Activated CD8-positive, alpha-beta T cell treated with anti-CD3 and anti-CD28 coated beads, Interleukin-2, amount 10 ng/mL, durations not matched to agents 7 days and 5 days (primary cell): ENCODE measurements at regions not wholly inside any gene's neighbourhood (a gene's known extent, or its start where the extent isn't known, plus 50 kb on each side); places are given as distances from the start of the nearest gene placed in this dataset.
A peak's percentile ranks its signal among the peaks of the same experiment; 100 is the strongest.

Experiments
- ATAC-seq: fragments of 150-1000 bp; cut with Tn5 transposase; one replicate; pipeline ENCODE4 v1.10.0; 2021; ENCODE audit warnings: moderate library complexity
- CTCF ChIA-PET: fragments of 350-600 bp; sonication (Branson Sonifier 250); formaldehyde crosslinking; loops from one replicate; lab custom pipeline; 2021; ENCODE audit warnings: antibody characterized with exemption; lab: Charles Lee
- POLR2A ChIA-PET: fragments of 350-600 bp; sonication (Branson Sonifier 250); formaldehyde crosslinking; loops from one replicate; lab custom pipeline; 2021; ENCODE audit warnings: antibody characterized with exemption; lab: Charles Lee
- DNase-seq: peaks from one replicate; pipeline ENCODE4 v3.0.0-alpha.2; 2020
- H3K27ac Mint-ChIP-seq: one replicate; pipeline ENCODE4 v1.8.0; 2021; ENCODE audit warnings: mild to moderate bottlenecking, mixed read lengths
- H3K27me3 Mint-ChIP-seq: one replicate; pipeline ENCODE4 v1.8.0; 2021; ENCODE audit warnings: low read depth, mixed read lengths
- H3K36me3 Mint-ChIP-seq: one replicate; pipeline ENCODE4 v1.8.0; 2021; ENCODE audit warnings: low read depth, mixed read lengths
- H3K4me1 Mint-ChIP-seq: one replicate; pipeline ENCODE4 v1.8.0; 2021; ENCODE audit warnings: low read depth, mixed read lengths
- H3K4me3 Mint-ChIP-seq: one replicate; pipeline ENCODE4 v1.8.0; 2021; ENCODE audit warnings: mild to moderate bottlenecking, mixed read lengths
- H3K9me3 Mint-ChIP-seq: one replicate; pipeline ENCODE4 v1.8.0; 2022; ENCODE audit warnings: mixed read lengths; ENCODE audit not compliant: insufficient read depth

DNA sequence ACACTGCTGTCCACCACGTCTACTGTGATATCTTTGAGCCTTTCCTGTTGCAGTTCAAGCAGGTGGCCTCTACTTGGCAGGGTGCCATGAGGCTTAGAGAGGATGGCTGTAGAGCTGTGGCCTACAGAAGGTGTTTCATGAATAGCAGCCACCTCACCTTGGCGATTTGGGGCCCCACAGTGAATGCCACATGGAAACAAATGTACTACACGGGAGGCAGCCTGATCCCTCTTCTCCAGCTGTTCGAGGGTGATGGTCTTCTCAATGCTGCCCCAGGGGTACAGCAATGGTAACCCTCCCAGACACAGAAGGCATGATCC is 70.7 kb downstream of the FAM43A start:
- no peak overlapping the region for H3K27ac Mint-ChIP-seq
- no peaks in the 10 kb centered on the region for H3K36me3 Mint-ChIP-seq
- CTCF ChIA-PET: no interaction called here
- no peaks in the 10 kb centered on the region for H3K4me1 Mint-ChIP-seq
- DNase-seq (no peak), ATAC-seq (no peak)
- H3K9me3 Mint-ChIP-seq: no peaks in the 10 kb centered on the region
- H3K27me3 Mint-ChIP-seq: peaks cover 5% of the 10 kb centered on the region
- POLR2A ChIA-PET: no interaction called here
- H3K4me3 Mint-ChIP-seq: no peak overlapping the region

DNA sequence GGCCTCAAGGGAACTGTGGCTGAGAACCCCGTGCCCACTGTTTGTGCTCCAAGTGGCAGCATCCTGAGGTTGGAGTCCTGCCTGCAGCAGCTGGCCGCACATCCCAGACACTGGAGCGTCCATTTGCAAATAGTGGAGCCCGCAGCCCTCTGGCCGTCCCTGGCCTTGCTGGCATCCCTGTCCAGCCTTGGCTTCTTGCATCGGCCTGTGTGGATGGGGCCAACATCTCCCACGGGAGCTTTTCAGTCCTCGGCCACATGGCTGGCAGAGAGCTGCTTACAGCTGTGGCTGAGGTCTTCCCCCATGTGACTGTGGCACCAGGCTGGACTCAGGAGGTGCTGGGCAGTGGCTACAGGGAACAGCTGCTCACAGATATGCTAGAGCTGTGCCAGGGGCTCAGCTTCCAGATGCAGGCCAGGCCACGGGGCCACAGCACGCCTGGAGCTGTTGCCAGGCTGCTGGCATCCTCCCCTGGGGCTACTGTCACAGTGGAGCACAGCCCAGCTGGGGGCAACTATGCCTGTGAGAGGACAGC is 71.2 kb downstream of the FAM43A start:
- CTCF ChIA-PET: no interaction called here
- Mint-ChIP-seq H3K27ac (no peak overlapping the region), H3K9me3 (no peaks in the 10 kb centered on the region), H3K27me3 (peaks cover 7% of the 10 kb centered on the region), H3K36me3 (no peaks in the 10 kb centered on the region), H3K4me3 (no peak overlapping the region), H3K4me1 (no peaks in the 10 kb centered on the region)
- DNase-seq (no peak), ATAC-seq (no peak)
- POLR2A ChIA-PET: interaction anchor here (0.9 kb wide), 1 partner anchor 69 kb away, joined by 3 read pairs; no protein-coding TSS in a partner anchor

DNA sequence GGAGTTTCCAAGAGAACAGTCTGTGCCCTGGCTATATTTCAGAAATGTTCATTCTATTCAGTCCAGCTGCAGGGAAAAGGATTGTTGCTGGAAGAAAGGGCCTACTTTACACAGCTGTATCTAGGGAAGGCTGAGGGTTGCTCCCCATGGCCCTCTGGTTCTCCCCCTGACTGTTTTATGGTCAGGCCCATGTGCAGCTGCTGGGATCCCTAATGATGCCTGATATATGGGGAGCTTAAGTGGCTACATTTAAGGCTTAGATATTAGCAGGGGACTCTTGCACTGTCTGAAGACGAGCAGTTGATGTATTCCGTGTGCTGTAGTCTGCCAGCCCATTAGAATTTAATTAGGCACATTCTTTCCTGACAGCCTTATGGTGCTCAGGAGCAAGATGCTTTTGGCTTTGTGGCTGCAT is 72.0 kb downstream of the FAM43A start:
- H3K9me3 Mint-ChIP-seq: no peaks in the 10 kb centered on the region
- peaks cover 11% of the 10 kb centered on the region for H3K27me3 Mint-ChIP-seq
- no peak for DNase-seq
- ATAC-seq: no peak
- no peak overlapping the region for H3K27ac Mint-ChIP-seq
- H3K4me3 Mint-ChIP-seq: no peak overlapping the region
- ChIA-PET POLR2A (interaction anchor here (0.9 kb wide), 1 partner anchor 70 kb away, joined by 3 read pairs; no protein-coding TSS in a partner anchor), CTCF (interaction anchor here (0.8 kb wide), 1 partner anchor 71 kb away, joined by 3 read pairs; no protein-coding TSS in a partner anchor)
- H3K4me1 Mint-ChIP-seq: no peaks in the 10 kb centered on the region
- no peaks in the 10 kb centered on the region for H3K36me3 Mint-ChIP-seq

DNA sequence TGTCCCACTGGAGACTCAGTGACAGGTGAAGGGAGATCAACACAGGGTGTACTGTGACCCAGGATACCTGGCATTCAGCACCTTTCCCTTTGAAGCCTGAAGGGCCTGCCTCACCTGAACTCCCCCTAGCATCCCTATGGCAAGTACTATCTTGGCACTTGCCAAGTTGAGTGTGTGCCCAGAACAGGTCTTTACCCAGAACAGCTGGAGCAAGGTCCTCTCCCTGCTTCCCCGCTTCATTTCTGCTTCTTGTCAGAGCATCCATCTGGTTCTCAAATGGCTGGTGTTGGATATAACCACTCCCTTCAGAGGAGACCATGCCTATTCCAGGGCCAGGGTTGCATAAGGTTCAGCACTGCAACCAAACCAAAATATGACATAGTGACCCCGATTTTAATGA is 73.0 kb downstream of the FAM43A start:
- no peaks in the 10 kb centered on the region for H3K4me1 Mint-ChIP-seq

DNA sequence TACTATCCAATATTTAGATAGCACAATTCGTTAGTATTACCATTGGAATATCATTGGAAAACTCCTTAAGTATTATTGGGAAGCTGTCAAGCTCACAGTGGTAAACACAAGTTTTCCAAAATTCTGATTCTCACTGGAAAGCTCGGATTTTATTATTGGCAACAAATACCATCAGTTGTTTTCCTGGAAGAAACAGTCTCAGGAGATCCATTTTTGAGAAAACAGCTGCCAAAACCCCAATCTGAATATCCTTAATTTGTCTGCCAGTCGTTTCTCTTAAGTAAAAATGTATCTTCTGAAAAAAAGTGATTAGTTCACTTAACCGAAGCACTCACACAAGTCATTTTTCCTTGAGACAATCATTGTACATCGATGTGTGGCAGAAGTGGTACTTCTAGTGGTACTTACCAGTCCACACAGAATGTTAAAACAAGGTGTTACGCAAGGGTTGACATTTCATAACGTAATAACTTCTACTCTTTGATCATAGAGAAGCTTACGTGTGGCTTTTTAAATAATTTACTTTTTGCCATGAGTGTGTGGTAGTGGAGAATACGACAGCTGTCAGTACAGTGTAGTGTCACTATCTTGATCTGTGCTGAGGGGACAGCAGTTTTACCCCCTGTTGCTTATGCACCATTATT is 74.9 kb downstream of the FAM43A start:
- Mint-ChIP-seq H3K27me3 (peaks cover 16% of the 10 kb centered on the region), H3K4me3 (no peak overlapping the region), H3K9me3 (no peaks in the 10 kb centered on the region), H3K27ac (no peak overlapping the region), H3K36me3 (no peaks in the 10 kb centered on the region), H3K4me1 (no peaks in the 10 kb centered on the region)
- DNase-seq: no peak
- no peak for ATAC-seq
- CTCF ChIA-PET: interaction anchor here (2.7 kb wide), 1 partner anchor 78 kb away, joined by 9 read pairs; no protein-coding TSS in a partner anchor
- POLR2A ChIA-PET: no interaction called here

More for the DNA sequence above, 73.0 kb downstream of the FAM43A start:
- DNase-seq (no peak), ATAC-seq (no peak)
- peaks cover 12% of the 10 kb centered on the region for H3K27me3 Mint-ChIP-seq
- H3K4me3 Mint-ChIP-seq: no peak overlapping the region
- H3K9me3 Mint-ChIP-seq: no peaks in the 10 kb centered on the region
- H3K27ac Mint-ChIP-seq: no peak overlapping the region
- ChIA-PET POLR2A (no interaction called here), CTCF (no interaction called here)
- H3K36me3 Mint-ChIP-seq: no peaks in the 10 kb centered on the region

DNA sequence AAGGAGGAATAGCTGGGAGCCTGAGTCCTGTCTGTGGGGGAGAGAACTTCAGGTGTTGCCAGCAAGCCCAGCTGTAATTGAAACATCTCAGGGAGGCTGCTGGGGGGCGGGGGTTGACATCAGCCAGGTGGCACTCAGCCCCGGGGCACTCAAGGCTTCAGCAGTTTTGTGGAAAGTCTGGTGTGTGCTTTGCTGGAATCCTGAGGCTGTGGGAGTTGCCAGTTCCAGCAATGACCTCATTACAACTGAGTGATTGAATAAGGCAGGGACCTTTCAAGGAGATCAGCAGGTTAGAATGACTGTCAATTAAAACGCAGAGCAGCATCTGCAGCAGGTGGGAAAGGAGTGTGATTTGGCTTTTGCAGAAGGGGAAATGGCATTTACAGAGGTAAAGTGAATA is 75.7 kb downstream of the FAM43A start:
- no peaks in the 10 kb centered on the region for H3K4me1 Mint-ChIP-seq
- no peak for ATAC-seq
- H3K4me3 Mint-ChIP-seq: no peak overlapping the region
- H3K27ac Mint-ChIP-seq: no peak overlapping the region
- H3K36me3 Mint-ChIP-seq: no peaks in the 10 kb centered on the region
- CTCF ChIA-PET: interaction anchor here (2.7 kb wide), 1 partner anchor 79 kb away, joined by 9 read pairs; no protein-coding TSS in a partner anchor
- H3K27me3 Mint-ChIP-seq: peaks cover 16% of the 10 kb centered on the region
- no peak for DNase-seq
- POLR2A ChIA-PET: no interaction called here
- H3K9me3 Mint-ChIP-seq: no peaks in the 10 kb centered on the region

DNA sequence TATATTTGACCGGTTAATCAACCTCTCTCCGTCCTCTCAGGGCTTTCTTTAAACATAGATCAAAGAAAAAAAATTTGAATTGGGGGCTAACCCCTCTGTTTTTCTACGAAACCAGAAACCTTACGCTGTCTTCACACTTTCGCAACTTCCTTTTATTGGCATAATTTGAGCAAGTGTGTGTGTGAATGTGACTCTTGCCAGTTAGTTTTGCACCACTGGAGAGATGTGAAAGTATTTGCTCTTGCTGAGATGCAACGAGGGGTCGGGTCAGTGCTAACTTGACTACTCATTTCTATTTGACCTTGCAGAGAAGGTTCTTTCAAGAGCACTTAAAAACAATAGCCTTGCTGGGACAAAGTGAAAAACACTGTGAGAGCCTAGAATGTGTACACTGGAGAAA is 81.2 kb downstream of the FAM43A start:
- no peak for ATAC-seq
- Mint-ChIP-seq H3K27me3 (peaks cover 20% of the 10 kb centered on the region), H3K9me3 (no peaks in the 10 kb centered on the region), H3K4me3 (no peak overlapping the region), H3K27ac (no peak overlapping the region), H3K4me1 (peaks cover 24% of the 10 kb centered on the region), H3K36me3 (no peaks in the 10 kb centered on the region)
- CTCF ChIA-PET: no interaction called here
- DNase-seq: no peak
- POLR2A ChIA-PET: no interaction called here

DNA sequence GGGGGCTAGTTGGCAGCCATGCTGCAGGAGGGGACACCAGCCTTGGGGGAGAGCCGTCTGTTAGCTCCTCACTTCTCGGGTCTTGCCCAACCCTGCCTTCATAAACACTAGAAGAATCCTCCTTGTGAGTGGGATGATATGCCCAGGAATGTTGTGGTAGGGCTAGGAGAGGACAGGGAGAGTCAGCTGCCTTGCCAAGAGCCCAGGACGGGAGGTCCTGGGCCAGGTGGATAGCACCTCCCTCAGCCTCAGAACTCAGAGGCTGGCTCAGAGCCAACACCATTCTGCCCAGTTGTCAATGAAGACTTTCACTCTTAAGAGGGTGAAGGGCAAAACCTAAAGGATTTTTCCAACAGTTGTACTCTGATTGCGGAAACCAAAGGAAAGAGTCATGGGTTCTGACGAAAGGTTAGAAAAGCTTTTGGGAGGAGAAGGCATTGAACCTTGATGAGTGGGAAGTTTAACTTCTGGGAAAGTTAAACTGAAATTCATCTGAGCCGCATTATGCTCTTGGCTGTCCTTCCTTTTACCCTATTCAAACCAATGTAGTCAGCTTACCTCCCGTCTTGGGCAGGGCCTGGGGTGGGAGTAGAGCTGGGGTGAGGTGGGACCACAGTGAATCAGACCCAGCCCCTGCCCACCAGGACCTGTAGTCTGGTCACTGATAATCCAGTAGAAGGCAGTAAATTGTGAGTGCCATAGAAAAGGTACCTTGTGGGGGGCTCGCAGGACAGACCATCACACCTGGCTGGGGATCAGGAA is 81.9 kb downstream of the FAM43A start:
- no peak for DNase-seq
- ATAC-seq: no peak
- CTCF ChIA-PET: no interaction called here
- Mint-ChIP-seq H3K4me3 (no peak overlapping the region), H3K27me3 (peaks cover 19% of the 10 kb centered on the region), H3K9me3 (no peaks in the 10 kb centered on the region), H3K4me1 (peaks cover 24% of the 10 kb centered on the region), H3K36me3 (no peaks in the 10 kb centered on the region), H3K27ac (no peak overlapping the region)
- POLR2A ChIA-PET: no interaction called here

DNA sequence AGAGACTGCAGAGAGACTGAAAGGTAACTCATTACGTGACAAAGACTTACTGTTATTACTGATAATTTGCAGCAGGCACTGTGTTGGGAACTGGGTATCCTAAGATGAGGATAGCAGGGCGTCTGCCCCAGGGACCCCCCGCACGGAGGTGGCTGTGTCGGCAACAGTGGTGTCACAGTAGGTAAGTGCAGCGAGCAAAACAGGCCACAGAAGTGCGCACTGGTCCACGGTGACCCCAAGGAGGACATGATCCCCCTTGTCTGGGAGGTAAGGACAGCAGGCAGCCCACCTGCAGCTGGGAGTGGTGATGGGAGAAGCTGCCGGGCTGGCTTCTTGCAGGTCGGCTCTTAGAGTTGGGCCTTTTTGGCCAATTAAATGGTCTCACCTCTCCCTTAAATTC is 82.9 kb downstream of the FAM43A start:
- POLR2A ChIA-PET: interaction anchor here (0.9 kb wide), 1 partner anchor 96 kb away, joined by 3 read pairs; the partner anchor contains the start of gene LSG1
- ATAC-seq (no peak), DNase-seq (no peak)
- peaks cover 24% of the 10 kb centered on the region for H3K4me1 Mint-ChIP-seq
- no peaks in the 10 kb centered on the region for H3K9me3 Mint-ChIP-seq
- H3K4me3 Mint-ChIP-seq: peak overlapping the region; percentile 68
- H3K27me3 Mint-ChIP-seq: peaks cover 19% of the 10 kb centered on the region
- H3K27ac Mint-ChIP-seq: peak overlapping the region; percentile 77
- no peaks in the 10 kb centered on the region for H3K36me3 Mint-ChIP-seq
- CTCF ChIA-PET: interaction anchor here (0.6 to 1.0 kb wide), 4 partner anchors 81 to 139 kb away, joined by 3 to 7 read pairs (median 4); no protein-coding TSS in a partner anchor

DNA sequence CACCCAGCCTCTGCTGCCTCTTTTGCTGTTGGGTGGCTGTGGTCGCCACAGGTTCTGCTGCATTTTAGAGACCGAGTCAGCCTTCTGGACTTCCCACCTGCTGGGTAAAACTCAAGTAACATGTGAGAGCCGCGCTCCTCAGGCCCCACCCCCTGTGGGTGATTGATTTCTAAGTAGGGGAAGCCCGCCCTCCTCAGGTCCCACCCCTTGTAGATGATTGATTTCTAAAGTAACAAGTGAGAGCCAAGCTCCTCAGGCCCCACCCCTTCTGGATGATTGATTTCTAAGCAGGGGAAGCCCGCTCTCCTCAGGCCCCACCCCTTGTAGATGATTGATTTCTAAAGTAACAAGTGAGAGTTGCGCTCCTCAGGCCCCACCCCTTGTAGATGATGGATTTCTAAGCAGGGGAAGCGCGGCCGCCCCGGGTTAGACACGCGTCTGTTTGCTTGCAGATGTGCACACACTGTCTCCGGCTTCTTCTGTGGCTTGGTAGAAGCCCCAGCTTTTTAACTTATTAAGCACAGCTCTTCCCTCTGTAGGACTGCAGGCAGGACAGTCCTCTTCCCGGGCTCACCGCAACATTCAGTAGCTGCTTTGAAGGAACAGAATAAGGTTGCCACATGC is 83.4 kb downstream of the FAM43A start:
- H3K4me1 Mint-ChIP-seq: peaks cover 24% of the 10 kb centered on the region
- H3K36me3 Mint-ChIP-seq: no peaks in the 10 kb centered on the region
- no peaks in the 10 kb centered on the region for H3K9me3 Mint-ChIP-seq
- peaks cover 17% of the 10 kb centered on the region for H3K27me3 Mint-ChIP-seq
- ATAC-seq (peak; percentile 98), DNase-seq (peak; percentile 96)
- H3K27ac Mint-ChIP-seq: peak overlapping the region; percentile 77
- H3K4me3 Mint-ChIP-seq: peak overlapping the region; percentile 68
- POLR2A ChIA-PET: interaction anchor here (0.9 kb wide), 1 partner anchor 97 kb away, joined by 3 read pairs; the partner anchor contains the start of gene LSG1
- CTCF ChIA-PET: interaction anchor here (0.6 to 1.0 kb wide), 4 partner anchors 82 to 138 kb away, joined by 3 to 7 read pairs (median 4); no protein-coding TSS in a partner anchor

DNA sequence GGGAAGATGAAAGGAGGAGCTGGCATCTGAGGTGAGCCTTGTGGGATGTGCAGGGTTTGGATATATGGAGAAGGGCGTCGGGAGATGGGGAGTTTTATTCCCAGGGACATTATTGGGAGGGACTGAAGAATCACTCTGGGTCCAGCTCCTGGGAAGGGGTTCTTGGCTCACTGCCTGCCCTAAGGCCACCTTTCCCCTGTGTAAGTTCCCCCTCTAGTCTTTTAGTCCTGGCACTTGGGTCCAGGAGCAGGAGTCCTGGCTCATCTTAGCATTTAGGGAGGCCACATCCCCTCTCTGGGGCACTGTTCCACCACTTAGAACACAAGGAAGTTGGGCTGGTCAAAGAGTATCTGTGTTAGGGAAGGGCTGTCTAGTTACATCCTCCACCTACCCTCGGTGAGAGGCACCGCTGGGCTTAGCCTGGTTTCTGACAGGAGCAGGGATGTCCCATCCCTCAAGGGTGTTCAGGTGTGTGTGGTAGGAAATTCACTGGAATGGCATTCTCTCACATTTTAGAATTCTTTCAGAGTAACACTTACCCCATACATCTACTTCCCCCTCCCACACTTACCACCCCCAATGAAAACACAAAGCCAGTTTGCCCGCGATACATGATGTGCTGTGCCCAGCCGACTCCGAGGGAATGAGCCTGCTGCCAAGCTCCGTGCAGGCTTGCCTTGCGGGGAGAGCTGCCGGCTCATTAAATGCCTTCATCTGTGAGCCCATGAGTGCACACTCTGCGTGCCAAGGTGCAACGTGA is 86.7 kb downstream of the FAM43A start:
- CTCF ChIA-PET: no interaction called here
- Mint-ChIP-seq H3K36me3 (no peaks in the 10 kb centered on the region), H3K4me3 (no peak overlapping the region), H3K27ac (no peak overlapping the region), H3K4me1 (peaks cover 19% of the 10 kb centered on the region), H3K9me3 (no peaks in the 10 kb centered on the region), H3K27me3 (peaks cover 22% of the 10 kb centered on the region)
- POLR2A ChIA-PET: no interaction called here
- ATAC-seq (no peak), DNase-seq (no peak)
